ENCODE measurements at regions not wholly inside any gene's neighbourhood (a gene's known extent, or its start where the extent isn't known, plus 50 kb on each side); places are given as distances from the start of the nearest gene placed in this dataset.

DNA sequence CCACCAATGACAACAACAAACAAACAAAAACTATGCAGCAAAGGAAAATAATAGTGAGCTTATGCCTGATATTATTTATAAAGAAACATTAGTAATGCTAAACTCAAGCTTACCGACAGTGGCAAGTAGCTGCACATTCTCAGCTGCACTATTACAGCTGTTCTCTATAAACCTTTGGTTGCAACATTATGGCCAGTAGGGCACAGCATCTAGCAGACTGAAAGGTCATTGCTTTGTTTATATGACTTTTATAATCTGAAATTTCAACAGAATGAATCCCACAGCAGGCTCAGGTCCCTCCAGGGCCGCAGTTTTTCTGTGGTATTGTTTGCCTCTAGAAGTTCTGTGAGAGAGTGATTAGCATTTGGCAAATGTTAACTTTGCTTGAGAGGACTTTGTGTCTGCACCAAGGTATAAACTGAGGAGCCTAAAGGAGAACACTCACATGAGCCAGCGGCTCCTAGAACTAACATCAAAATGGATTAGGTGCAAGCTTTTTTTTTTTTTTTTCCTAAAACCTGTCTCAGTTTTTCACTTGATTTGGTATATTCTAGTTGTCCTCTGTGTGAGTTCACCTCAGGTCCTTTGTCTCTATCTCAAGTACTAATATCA lies 58.3 kb downstream of the IZUMO3 start:
- no peak for TF ChIP-seq ZNF530 (CRISPR knock-in tag; IDR thresholded peaks at IDR 0.05; ENCODE audit: low read depth)
- TF ChIP-seq NFYB (CRISPR knock-in tag; IDR thresholded peaks at IDR 0.05) = no peak
- TF ChIP-seq KAT2B (IDR thresholded peaks at IDR 0.05; ENCODE audit: borderline replicate concordance, low read depth, low read length) = no peak
- TF ChIP-seq, protein P1, sequence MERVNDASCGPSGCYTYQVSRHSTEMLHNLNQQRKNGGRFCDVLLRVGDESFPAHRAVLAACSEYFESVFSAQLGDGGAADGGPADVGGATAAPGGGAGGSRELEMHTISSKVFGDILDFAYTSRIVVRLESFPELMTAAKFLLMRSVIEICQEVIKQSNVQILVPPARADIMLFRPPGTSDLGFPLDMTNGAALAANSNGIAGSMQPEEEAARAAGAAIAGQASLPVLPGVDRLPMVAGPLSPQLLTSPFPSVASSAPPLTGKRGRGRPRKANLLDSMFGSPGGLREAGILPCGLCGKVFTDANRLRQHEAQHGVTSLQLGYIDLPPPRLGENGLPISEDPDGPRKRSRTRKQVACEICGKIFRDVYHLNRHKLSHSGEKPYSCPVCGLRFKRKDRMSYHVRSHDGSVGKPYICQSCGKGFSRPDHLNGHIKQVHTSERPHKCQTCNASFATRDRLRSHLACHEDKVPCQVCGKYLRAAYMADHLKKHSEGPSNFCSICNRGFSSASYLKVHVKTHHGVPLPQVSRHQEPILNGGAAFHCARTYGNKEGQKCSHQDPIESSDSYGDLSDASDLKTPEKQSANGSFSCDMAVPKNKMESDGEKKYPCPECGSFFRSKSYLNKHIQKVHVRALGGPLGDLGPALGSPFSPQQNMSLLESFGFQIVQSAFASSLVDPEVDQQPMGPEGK (CRISPR knock-in tag; IDR thresholded peaks at IDR 0.05) = no peak
- TF ChIP-seq NPAS2 (CRISPR knock-in tag; IDR thresholded peaks at IDR 0.05; ENCODE audit: borderline replicate concordance) = no peak
- TF ChIP-seq EZH2 (conservative IDR thresholded peaks at IDR 0.05; ENCODE audit: low read depth, low read length) = no peak
- TF ChIP-seq ZNF274 (CRISPR knock-in tag; IDR thresholded peaks at IDR 0.05) = no peak
- TF ChIP-seq TCF7L2 (IDR thresholded peaks at IDR 0.05; ENCODE audit: low read depth, low read length) = no peak
- TF ChIP-seq, protein P2, sequence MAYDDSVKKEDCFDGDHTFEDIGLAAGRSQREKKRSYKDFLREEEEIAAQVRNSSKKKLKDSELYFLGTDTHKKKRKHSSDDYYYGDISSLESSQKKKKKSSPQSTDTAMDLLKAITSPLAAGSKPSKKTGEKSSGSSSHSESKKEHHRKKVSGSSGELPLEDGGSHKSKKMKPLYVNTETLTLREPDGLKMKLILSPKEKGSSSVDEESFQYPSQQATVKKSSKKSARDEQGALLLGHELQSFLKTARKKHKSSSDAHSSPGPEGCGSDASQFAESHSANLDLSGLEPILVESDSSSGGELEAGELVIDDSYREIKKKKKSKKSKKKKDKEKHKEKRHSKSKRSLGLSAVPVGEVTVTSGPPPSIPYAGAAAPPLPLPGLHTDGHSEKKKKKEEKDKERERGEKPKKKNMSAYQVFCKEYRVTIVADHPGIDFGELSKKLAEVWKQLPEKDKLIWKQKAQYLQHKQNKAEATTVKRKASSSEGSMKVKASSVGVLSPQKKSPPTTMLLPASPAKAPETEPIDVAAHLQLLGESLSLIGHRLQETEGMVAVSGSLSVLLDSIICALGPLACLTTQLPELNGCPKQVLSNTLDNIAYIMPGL (CRISPR knock-in tag; IDR thresholded peaks at IDR 0.05; ENCODE audit: borderline replicate concordance in 1 of 2, low read depth in 1 of 2) = no peak
- no peak for TF ChIP-seq POLR2A (IDR thresholded peaks at IDR 0.05; ENCODE audit: insufficient read depth in 1 of 2, low read depth in 2 of 2, low read length in 2 of 2)
- TF ChIP-seq NFRKB (IDR thresholded peaks at IDR 0.05) = no peak
- TF ChIP-seq TCF12 (IDR thresholded peaks at IDR 0.05) = no peak
- TF ChIP-seq TCF12 (CRISPR knock-in tag; IDR thresholded peaks at IDR 0.05) = no peak
- no peak for TF ChIP-seq MXD4 (CRISPR knock-in tag; IDR thresholded peaks at IDR 0.05)
